ENCODE measurements at regions not wholly inside any gene's neighbourhood (a gene's known extent, or its start where the extent isn't known, plus 50 kb on each side); places are given as distances from the start of the nearest gene placed in this dataset.

DNA sequence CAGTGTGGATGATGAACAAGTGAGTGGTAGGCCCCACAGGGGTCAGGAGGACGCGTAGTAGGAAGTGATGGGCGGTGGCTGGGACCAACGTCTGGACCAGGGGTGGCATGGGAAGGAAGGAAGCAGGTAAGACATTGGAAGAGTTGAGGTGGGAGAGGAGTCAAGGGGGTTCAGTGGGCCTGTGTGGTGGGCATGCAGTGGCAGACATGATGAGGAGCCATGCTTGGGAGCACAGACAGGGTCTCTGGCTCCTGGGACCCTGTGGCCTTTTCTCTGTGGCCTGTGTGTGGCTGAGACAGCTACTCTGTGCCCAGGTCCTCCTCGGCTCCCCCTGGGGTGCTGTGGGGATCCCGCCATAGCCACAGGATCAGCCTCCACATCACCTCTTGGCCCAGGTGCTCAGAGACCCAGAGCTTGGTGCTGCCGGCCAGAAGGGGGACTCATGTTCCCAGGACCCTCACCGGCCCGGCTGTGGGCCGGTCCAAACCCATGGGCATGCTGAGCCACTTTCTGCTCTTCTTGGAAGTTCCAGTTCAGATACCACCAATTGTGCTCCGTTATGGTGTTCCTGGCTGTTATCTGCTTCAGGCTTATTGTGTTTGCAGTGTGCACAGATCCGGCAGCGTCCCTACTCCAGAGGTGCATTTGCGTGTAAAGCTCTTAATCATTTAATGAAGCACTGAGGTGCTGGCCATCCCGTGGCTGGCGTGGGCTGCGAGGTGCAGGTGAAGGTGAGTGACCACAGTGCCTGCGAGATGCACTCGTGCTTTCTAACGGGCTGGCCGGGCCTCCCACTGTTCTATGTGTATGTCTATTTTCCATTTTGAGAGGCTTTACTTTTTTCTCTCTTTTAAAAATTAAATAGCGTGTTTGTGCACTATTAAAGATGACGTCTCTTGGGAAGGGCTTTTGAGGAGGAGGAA lies 147.9 kb downstream of the TEX29 start:
- no peak for TF ChIP-seq CTCF (IDR thresholded peaks at IDR 0.05)
- no peak for TF ChIP-seq EP300 (IDR thresholded peaks at IDR 0.05)

All from sigmoid colon (tissue), 4 donors.